GM21515 (cell line): ENCODE measurements at regions not wholly inside any gene's neighbourhood (a gene's known extent, or its start where the extent isn't known, plus 50 kb on each side); places are given as distances from the start of the nearest gene placed in this dataset.
"Not testable (repeated sequence)": the region's sequence is repeated elsewhere in the genome, so short reads cannot be mapped to it uniquely, and the experiment has no call there.

Source experiments
- ATAC-seq: cut with Tn5 transposase; IDR thresholded peaks from one replicate; pipeline ENCODE4 v1.9.1; 2021; ENCODE audit not compliant: unreplicated experiment

DNA sequence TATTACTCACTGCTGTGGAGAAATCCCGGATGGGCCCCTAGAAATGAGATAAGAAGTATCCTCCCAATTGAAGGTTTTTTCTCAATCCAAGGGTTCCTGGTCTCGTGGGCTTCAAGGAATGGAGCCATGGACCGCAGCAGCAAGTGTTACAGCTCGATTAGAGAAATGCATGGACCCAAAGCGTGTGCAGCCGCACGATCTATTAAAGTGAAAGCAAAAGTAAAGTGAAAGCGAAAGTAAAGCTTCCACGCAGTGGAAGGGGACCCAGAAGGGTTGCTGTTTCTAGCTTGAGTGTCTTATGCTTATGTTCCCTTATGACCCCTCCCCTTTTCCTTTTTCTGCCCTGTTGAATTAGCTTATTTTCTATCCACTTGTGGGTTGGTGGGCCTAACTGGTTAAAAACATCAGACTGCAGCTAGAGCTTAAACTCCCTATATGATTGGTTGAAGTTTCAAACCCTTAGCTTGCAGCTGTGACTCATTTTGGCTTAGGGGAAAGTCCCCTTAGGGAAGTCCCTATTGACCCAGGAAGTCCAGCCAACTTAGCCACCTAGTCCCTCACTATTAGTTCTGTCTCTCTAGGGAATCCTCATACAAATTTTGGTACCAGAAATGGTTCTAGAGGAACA is 1111.8 kb downstream of the TAF11L14 start:
- ATAC-seq: peak; percentile 77

- no peak for ATAC-seq
Observed at GRCh38 chr5:18749763-18750162, 1115.5 kb downstream of the TAF11L14 start.

- ATAC-seq: no peak
Observed at GRCh38 chr5:18752317-18752716, 1118.1 kb downstream of the TAF11L14 start.

DNA sequence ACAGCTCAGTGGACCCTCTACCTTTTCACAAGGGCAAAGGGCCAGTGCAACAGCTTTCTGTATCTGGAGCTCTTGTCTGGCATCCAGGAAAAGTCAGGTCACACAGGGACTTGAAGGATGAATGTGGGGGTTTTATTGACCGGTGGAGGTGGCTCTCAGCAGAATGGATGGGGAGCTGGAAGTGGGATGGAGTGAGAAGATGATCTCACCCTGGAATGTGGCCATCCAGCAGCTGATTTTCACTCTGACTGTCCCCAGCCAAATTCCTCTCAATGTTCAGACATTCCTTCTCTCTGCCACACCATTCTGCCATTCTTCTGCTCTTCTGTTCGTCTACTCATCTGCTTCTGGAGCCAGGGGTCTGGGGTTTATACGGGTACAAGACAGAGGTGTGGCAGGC is 1119.9 kb downstream of the TAF11L14 start:
- ATAC-seq: no peak

GRCh38 chr5:18761801-18762200 is 1127.5 kb downstream of the TAF11L14 start:
- ATAC-seq: peak; percentile 72

DNA sequence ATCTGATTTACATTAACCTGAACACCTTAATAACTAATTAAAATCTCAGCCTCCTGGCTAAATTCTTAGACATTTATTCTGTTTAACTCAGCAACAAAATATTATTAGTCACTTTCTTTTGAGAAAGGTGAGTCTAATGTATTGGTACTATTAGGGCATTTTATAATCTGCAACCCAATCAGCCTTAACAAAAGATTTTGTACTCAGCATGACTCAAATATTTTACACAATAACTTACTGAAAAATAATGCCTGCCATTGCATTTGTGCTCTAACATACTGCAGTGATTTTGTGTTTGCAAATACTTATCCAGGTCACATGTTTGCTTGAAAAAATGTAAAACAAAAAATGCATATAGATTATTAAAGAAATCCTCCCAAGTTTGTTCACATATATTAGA is 1129.9 kb downstream of the TAF11L14 start:
- ATAC-seq: no peak

GRCh38 chr5:18765304-18765703 is 1131.0 kb downstream of the TAF11L14 start:
- no peak for ATAC-seq

DNA sequence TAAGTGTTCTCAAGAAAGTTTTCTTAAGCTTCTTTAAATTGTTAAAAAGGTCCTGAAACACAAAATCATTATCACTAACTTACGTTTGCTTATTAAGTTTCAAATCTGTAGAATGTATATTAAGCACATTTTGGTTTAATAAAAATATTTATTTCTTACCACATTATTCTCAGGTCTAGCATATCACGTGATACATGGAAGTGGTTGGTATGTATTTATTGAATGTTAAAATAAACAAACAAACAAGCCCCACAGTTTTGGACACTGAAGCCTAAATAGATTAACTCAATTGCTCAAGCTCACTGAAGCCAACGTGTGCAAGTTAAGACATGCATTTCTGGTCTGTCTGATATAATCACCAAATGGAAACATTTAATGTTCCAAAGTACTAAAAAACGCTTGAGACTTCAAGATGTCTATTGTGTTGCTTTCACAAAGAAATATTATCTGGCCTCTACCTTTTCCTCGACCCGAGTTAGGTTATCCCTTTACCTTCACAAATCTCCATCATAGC is 1136.9 kb downstream of the TAF11L14 start:
- ATAC-seq: no peak

DNA sequence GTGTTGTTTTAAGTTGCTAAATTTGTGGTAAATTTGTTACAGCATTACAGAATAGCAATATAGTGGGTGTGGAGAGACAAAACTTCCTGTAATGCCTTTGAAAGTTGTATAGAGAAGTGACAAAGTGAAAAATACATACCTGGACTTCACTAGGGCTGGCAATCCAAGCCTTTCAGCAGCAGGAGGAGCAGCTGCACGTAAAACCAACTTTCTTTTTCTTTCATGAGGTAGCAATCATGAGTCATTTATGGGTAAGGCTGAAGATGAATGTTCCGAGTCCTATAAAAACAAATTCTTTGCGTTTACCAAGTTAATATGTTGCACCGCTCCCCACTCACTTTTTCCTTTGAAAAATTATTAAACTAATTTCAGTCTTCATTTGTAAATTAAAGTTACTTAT is 1138.2 kb downstream of the TAF11L14 start:
- no peak for ATAC-seq

GRCh38 chr5:18778225-18778624 is 1144.0 kb downstream of the TAF11L14 start:
- no peak for ATAC-seq

- ATAC-seq: no peak
Observed at GRCh38 chr5:18789218-18789998, 1155.1 kb downstream of the TAF11L14 start.

GRCh38 chr5:18792145-18792544 is 1157.9 kb downstream of the TAF11L14 start:
- ATAC-seq: no peak

- ATAC-seq: no peak
Observed at GRCh38 chr5:18797222-18797621, 1163.0 kb downstream of the TAF11L14 start.

DNA sequence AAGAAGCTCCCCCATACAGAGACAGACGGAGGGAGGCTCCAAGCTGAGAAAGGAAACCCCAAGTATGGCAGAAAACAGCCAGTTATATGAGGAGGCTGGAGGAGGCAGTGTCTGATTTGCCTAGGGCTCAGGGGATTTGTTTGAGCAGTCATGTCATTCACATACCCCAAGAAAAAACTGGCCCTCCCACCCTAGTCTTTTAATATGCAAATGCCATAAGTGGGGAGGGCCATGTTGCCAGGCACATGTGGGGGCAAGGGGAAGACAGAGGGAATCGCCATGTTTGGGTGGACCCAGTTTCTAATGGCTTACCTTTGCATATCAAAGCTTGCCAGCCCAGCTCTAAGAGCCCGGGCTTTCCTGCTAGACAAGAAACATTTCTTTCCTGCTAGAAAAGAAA is 1163.8 kb downstream of the TAF11L14 start:
- ATAC-seq: no peak

DNA sequence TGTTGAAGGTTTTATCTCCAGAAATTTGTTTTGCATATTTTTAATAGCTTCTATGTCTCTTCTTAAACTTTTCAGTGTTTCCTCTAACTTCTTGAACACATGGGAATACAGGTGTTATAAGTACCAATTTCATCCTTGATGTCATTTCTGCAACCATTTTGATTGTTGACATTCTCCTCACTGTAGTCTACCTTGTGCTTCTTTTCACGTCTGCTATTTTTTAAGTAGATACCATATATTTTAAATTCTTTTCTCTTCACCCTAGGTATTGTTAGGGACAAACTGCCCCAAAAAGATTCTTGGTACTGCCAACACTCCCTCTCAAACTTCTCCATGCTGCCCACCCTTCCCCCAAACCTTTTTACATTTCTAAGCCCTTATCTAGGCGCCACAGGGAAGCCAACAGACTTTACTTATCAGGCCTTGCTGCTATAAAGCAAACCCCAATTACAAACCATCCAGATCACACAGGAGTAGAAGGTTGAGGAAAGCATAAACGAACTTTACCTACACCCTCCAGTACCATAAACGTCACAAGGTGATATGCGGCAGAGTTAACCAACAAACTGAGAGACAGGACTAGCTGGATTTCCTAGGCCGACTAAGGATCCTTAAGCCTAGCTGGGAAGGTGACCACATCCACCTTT is 1165.3 kb downstream of the TAF11L14 start:
- ATAC-seq: no peak

DNA sequence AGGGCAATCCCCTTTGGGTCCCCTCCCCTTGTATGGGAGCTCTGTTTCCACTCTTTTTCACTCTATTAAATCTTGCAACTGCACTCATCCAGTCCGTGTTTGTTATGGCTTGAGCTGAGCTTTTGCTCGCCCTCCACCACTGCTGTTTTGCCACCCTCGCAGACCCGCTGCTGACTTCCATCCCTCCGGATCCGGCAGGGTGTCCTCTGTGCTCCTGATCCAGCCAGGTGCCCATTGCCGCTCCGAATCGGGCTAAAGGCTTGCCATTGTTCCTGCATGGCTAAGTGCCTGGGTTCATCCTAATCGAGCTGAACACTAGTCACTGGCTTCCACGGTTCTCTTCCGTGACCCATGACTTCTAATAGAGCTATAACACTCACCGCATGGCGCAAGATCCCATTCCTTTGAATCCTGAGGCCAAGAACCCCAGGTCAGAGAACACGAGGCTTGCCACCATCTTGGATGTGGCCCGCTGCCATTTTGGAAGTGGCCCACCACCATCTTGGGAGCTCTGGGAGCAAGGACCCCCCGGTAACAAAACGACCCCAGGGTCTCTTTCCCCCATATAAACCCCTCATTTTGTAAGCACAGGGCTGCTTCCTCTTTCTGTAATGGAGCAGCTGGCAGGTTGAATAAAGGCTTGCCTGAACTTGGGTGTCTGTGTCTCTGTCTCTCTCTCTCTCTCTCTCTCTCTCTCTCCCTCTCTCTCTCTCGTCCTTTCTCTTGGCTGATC is 1166.2 kb downstream of the TAF11L14 start:
- no peak for ATAC-seq

DNA sequence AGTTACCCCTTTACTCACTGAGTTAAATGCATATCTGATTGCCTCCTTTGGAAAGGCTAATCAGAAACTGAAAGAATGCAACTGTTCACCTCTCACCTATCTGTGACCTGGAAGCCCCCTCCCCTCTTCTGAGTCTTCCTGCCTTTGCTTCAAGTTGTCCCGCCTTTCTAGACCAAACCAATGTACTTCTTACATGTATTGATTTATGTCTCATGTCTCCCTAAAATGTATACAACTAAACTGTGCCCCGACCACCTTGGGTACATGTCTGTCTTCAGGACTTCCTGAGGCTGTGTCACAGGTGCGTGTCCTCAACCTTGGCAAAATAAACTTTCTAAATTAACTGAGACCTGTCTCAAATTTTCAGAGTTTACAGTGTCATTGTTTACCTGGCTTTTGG is 1167.2 kb downstream of the TAF11L14 start:
- ATAC-seq: not testable (repeated sequence)

DNA sequence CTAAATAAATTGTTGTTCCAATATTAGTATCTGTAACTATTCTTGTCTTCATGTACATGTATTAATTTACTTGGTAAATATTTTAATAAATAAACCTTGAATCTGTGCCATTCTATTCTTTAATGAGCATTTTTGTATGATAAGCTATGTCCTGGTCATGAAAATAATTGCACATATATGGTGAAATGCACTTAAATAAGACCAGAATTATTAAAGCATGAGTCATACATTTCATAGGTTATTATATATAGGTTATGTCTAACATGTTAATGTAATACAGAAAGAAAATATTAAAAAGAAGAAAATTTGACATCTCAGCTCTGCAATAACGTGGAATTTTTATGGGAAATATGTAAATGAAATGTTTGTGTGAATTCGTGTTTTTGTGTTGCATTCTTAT is 1168.1 kb downstream of the TAF11L14 start:
- no peak for ATAC-seq

- no peak for ATAC-seq
Observed at GRCh38 chr5:18805376-18805775, 1171.1 kb downstream of the TAF11L14 start.

DNA sequence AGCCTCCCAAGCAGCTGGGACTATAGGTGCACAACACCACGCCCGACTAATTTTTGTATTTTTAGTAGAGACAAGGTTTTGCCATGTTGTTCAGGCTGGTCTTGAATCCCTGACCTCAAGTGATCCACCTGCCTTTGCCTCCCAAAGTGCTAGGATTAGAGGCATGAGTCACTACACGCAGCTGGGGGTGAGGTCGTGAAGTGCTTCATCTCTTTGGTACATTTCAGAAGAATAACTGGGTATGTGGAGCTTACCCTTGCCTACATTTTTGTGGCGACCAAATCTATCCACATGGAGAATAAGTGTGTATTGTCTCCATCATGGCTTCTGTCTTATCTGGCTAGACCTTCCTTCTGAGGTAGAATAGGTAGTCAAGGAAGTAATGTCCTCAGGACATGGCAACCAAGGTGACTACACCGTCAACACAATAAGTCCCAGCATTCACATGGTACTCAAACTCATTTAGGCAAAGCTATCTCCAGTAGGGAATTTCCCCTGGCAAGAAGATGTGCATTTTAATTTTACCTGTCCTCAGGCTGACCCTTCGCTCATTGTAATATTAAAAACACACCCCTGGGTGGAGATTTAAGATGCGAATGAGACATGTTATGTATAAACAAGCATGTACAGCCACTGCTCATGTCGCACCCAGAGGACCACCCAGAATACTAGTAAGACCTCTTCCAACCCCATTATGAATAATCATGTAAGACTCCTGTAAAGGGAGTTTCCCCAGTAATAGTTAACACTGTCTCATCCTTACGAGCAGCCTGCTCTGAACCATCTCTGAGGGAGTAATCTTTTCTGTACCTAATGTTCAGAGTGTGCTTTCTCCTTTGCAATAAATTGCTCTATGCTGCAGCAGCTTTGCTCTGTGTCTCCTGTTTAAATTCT is 1173.2 kb downstream of the TAF11L14 start:
- no peak for ATAC-seq
